ENCODE measurements at regions not wholly inside any gene's neighbourhood (a gene's known extent, or its start where the extent isn't known, plus 50 kb on each side); places are given as distances from the start of the nearest gene placed in this dataset.

DNA sequence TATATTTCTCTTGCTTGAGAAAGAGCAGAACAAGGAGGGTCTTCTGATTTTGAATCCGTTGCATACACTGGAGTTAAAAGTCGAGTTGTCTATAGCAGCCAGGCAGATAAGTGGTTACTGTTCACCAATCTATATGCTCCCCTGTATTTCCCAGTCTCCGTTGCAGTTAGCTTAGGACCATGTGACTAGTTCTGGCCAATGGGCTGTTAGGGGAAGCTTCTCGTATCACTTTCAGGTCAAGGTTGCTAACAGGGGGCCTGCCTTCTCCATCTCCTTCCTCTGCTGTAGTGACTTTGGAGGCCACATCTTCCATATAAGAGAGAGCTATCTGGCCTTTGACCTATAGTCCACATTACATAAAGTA, 188.5 kb upstream of the KBTBD8 start:
- peak; percentile 4 for DNase-seq
- Mint-ChIP-seq H3K27me3 (no peaks in the 10 kb centered on the region), H3K4me1 (ENCODE audit: low read depth) (no peaks in the 10 kb centered on the region), H3K9me3 (no peaks in the 10 kb centered on the region), H3K4me3 (no peak overlapping the region), H3K27ac (no peak overlapping the region), H3K36me3 (ENCODE audit: low read depth) (no peaks in the 10 kb centered on the region)
- ChIA-PET CTCF (interaction anchor here (1.2 to 2.1 kb wide), 2 partner anchors 9 to 12 kb away, joined by 3 to 10 read pairs; no protein-coding TSS in a partner anchor), POLR2A (no interaction called here)
- intact Hi-C loops (cut with micrococcal nuclease): no loop called here
- no peak for TF ChIP-seq CTCF (IDR thresholded peaks at IDR 0.05)
- ATAC-seq: no peak

- CTCF ChIA-PET: interaction anchor here (0.9 kb wide), 1 partner anchor 10 kb away, joined by 3 read pairs; no protein-coding TSS in a partner anchor
- POLR2A ChIA-PET: no interaction called here
- no peak for TF ChIP-seq CTCF (IDR thresholded peaks at IDR 0.05)
Measured at GRCh38 chr3:66812136-66812535, 186.0 kb upstream of the KBTBD8 start.

GRCh38 chr3:66812741-66813140, 185.4 kb upstream of the KBTBD8 start:
- ChIA-PET POLR2A (no interaction called here), CTCF (interaction anchor here (0.9 to 5.8 kb wide), 2 partner anchors 9 to 405 kb away, joined by 3 to 40 read pairs; no protein-coding TSS in a partner anchor)
- intact Hi-C loops (cut with micrococcal nuclease): no loop called here
- H3K36me3 Mint-ChIP-seq (ENCODE audit: low read depth): no peaks in the 10 kb centered on the region
- TF ChIP-seq CTCF (IDR thresholded peaks at IDR 0.05): no peak
- no peak overlapping the region for H3K4me3 Mint-ChIP-seq
- H3K27me3 Mint-ChIP-seq: no peaks in the 10 kb centered on the region
- no peaks in the 10 kb centered on the region for H3K9me3 Mint-ChIP-seq
- DNase-seq (no peak), ATAC-seq (no peak)
- no peak overlapping the region for H3K27ac Mint-ChIP-seq
- no peaks in the 10 kb centered on the region for H3K4me1 Mint-ChIP-seq (ENCODE audit: low read depth)

More at GRCh38 chr3:66812136-66812535, 186.0 kb upstream of the KBTBD8 start:
- Mint-ChIP-seq H3K27me3 (no peaks in the 10 kb centered on the region), H3K36me3 (ENCODE audit: low read depth) (no peaks in the 10 kb centered on the region), H3K4me3 (no peak overlapping the region), H3K27ac (no peak overlapping the region), H3K4me1 (ENCODE audit: low read depth) (no peaks in the 10 kb centered on the region), H3K9me3 (no peaks in the 10 kb centered on the region)
- intact Hi-C loops (cut with micrococcal nuclease): no loop called here
- DNase-seq (no peak), ATAC-seq (no peak)

- no peaks in the 10 kb centered on the region for H3K9me3 Mint-ChIP-seq
- no peak overlapping the region for H3K4me3 Mint-ChIP-seq
- intact Hi-C loops (cut with micrococcal nuclease): loop anchor here (2.0 kb wide), 1 partner anchor 409 kb away; no protein-coding TSS in a partner anchor
Measured at GRCh38 chr3:66816090-66816761, 181.9 kb upstream of the KBTBD8 start.

More at GRCh38 chr3:66816090-66816761, 181.9 kb upstream of the KBTBD8 start:
- Mint-ChIP-seq H3K27ac (no peak overlapping the region), H3K4me1 (ENCODE audit: low read depth) (no peaks in the 10 kb centered on the region), H3K27me3 (no peaks in the 10 kb centered on the region), H3K36me3 (ENCODE audit: low read depth) (no peaks in the 10 kb centered on the region)
- DNase-seq: no peak
- ATAC-seq: peak; percentile 61
- POLR2A ChIA-PET: no interaction called here
- CTCF ChIA-PET: interaction anchor here (0.6 to 5.8 kb wide), 16 partner anchors 12 to 562 kb away, joined by 3 to 40 read pairs (median 4); no protein-coding TSS in a partner anchor
- TF ChIP-seq CTCF (IDR thresholded peaks at IDR 0.05): peak; percentile 79

All from activated CD8-positive, alpha-beta T cell treated with anti-CD3 and anti-CD28 coated beads for 36 hours (primary cell).